NCI-H2107 treated with DMSO at 0.1 percent for 48 hours (cell line): ENCODE measurements at regions not wholly inside any gene's neighbourhood (a gene's known extent, or its start where the extent isn't known, plus 50 kb on each side); places are given as distances from the start of the nearest gene placed in this dataset.
"Not testable (repeated sequence)": the region's sequence is repeated elsewhere in the genome, so short reads cannot be mapped to it uniquely, and the experiment has no call there.

Experiments
- DNase-seq: peaks from one replicate; lab custom pipeline; 2025; ENCODE audit not compliant: unreplicated experiment; lab: John Stamatoyannopoulos, UW

DNA sequence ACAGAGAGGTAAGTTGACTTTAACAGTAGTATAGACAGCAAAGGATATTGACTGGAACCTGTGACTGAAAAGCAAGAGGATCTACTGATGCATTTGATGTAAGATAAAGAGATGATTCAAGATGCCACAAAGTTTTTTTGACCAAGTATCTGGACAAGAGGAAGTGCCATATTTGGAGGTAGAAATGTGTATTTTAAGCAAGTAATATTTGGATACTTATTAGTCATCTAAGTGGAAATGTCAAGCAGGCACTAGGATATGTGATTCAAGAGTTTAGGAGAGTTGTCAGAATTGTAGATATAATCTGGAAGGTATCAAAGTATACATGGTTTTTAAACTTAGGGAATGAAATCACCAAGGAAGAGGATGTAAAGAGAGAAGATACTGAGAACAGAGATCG, 686.1 kb upstream of the CHD1 start:
- no peak for DNase-seq

DNA sequence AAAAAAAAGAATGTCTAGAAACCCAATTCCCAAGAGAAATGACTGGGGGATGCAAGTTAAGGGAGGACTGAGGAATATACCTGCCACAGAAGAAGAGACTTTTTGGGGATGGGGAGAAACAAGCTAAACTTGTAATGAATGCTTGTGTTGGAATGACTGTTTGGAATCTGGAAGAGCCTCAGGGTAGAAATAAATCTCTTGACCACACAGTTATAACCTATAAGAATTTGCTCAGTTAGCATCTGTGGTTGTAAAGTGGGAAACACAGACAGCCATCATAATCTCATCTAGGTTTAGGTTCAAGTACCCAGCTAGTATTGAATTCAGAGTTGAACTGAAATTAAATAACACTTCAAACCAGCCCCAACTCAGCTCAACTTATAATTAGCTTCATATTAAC, 678.3 kb upstream of the CHD1 start:
- DNase-seq = no peak

DNA sequence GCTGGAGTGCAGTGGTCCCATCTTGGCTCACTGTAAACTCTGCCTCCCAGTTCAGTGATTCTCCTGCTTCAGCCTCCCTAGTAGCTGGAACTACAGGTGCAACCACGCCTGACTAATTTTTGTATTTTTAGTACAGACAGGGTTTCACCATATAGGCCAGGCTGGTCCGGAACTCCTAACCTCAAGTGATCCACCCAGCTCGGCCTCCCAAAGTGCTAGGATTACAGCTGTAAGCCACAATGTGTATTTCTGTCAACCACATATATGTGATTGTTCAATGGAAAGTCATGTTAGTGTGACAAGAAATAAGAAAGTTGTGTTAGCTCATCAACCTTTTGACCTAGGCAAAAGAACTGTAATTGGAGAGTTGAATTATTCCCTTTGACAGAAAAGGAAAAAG, 677.1 kb upstream of the CHD1 start:
- DNase-seq = no peak

DNA sequence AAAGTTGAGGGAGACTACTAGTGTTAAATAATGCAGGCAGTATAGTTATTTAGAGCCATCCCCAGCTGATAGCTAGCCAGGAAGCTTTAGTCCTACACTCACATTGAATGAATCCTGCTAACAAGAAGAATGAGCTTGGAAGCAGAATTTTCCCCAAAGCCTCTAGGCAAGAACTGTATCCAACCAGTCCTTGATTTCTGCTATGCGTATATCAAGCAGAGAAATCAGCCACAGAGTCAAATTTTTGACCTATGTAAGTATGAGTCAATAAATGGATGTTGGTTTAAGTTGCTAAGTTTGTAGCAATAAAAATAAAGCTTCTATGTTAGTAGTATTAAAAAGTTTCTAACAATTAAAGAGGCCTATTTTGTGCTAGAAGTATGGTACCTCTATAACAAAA, 672.1 kb upstream of the CHD1 start:
- no peak for DNase-seq

DNA sequence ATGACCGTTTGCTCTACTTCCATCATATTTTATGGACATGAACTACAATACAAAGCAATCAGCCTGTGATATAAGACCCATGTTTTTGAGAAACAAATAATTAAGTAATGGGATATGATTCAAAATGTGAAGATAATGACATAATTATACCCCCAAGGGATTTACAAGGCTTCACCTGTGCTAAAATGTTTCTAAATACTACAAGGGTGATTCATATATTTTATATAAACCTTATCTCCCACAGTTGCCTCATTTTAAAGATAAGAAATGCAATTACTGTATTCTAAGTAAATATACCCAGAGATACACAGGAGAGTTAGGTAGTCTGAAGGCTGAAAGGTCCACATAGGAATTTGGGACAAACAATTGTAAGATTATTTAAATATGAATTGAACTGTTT, 662.0 kb upstream of the CHD1 start:
- no peak for DNase-seq

DNA sequence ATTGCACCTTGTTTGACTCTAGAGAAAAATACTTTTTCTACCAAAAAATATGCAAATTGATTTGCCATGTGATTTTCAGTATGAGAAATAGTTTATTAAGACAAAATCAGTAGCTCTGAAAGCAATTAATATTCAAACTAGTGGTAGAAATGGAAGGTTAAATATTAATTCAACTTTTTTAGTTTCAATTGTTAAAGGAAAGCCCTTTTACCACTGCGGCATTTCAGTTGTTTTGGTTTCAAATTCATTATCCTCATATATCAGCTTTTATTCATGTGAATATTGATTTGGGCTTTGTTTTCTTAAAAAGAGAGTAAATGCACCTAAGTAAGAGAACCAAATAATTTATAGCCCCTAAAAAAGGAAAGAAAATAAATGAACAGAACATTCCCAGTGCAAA, 660.6 kb upstream of the CHD1 start:
- DNase-seq = no peak

DNA sequence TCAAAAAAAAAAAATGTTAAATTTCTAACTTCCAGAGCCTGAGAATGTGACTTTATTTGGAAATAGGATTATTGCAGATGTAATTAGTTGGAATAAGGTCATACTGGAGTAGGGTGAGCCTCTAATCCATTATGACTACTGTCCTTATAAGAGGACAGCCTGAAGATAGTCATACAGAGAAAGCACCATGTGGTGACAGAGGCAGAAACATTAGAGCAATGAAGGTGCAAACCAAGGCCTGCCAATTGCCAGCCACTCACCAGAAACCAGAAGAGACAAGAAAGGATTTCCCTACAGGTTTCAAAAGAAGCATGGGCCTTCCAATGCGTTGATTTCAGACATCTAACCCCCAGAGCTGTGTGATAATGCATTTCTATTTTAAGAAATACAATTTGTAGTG, 659.2 kb upstream of the CHD1 start:
- DNase-seq = no peak

DNA sequence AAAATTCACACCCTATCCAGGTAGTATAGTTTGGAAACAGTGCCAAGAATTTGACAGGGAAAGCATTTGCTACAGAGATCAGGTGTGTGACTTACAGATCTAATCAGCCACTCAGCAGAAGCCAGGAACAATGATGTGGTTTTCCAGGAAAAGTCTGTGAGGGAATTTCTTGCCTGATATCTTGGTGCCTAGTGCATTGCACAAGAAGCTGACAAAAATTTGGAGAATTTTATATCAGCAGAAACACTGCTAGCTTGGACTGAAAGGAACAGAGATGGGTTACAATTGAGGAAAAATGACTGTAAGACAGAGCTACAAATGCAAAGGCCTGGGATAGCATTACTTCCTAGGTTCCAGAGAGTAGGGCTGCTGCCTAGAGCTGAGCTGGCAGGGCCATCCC, 658.1 kb upstream of the CHD1 start:
- DNase-seq = no peak

DNA sequence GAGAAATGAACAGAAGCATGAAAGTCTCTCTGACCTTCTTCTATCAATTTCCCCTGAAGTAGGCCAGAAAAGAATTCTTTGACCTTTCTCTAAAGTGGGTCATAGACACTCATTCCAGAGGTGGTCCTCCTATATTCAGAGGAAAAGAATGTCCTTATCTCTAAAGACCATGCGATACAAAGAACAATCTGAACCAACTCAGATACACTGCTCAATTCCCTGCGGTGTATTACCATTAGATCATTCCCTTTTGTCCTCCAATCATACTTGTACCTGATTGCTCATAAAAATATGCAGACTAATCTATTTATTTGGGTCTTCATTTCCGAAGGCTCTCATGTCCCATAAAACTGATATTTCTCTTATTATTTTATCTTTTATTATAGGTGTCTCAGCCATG, 652.4 kb upstream of the CHD1 start:
- DNase-seq = not testable (repeated sequence)

DNA sequence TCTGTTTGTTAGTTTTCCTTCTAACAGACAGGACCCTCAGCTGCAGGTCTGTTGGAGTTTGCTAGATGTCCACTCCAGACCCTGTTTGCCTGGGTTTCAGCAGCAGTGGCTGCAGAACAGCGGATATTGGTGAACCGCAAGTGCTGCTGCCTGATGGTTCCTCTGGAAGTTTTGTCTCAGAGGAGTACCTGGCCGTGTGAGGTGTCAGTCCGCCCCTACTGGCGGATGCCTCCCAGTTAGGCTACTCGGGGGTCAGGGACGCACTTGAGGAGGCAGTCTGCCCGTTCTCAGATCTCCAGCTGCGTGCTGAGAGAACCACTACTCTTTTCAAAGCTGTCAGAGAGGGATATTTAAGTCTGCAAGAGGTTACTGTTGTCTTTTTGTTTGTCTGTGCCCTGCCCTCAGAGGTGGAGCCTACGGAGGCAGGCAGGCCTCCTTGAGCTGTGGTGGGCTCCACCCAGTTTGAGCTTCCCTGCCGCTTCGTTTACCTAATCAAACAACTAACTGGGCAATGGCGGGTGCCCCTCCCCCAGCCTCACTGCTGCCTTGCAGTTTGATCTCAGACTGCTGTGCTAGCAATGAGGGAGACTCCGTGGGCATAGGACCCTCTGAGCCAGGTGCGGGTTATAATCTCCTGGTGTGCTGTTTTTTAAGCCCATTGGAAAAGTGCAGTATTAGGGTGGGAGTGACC, 634.3 kb upstream of the CHD1 start:
- DNase-seq = not testable (repeated sequence)

DNA sequence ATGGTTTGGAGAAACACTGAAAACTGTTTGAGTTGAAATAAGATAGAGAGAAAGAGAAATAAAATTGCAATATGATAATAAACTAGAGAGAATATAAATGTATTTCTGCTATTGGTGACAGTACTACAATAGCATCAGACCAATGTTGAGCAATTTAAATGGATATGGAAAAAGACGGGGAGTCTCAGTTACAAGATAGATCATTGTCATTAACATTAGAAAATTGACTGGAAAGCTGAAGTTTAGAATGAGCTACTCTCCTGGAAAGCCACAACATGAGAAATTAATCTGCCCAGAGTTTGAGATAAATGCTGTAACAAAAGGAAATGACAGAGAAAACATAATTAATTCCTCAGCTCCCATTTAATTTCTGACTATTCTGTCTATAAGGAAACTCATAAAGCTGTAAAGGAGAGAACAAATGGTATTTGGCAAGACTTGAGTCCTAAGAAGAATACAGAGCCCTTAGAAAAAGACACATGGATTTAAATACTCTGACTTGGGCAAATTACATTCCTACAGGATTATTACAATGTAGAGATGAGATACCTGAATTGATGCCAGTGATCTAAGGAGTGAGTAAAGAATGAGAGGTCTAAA, 624.5 kb upstream of the CHD1 start:
- DNase-seq = no peak

DNA sequence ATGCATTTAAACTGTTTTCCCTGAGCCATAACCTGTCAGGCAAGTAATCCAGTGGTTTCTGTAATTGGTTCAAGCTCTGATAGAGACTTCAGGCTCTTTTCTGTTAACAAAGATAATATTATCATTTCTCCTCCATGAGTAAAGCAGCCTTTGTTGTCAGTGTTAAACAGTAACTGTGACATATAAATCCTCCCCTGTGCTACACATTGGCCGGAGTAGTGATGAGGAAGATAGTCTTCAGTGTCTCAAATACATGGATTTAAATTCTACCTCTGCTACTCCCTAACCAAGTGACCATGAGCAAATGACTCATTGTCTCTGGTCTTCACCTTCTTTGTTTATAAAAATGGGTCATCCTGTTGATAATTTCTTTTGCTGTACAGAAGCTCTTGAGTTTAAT, 615.5 kb upstream of the CHD1 start:
- no peak for DNase-seq

DNA sequence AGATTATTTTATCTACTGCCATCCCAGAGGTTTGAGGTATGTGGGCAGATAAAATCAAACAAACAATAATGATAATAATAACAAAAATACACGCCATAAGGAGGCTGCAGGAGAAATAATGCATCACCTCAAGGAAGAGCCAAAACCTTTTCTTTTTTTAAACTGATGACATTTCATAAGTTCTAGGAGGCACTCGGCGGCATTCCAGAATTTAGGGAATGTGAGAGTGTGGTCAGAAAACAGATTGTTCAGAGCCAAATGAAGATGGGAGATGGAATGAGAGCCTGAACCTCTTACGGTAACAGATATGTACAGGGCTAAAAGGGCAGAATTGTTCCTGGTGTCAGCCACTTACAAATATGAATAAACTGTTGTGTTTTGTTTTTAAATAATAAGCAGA, 615.0 kb upstream of the CHD1 start:
- DNase-seq = no peak

DNA sequence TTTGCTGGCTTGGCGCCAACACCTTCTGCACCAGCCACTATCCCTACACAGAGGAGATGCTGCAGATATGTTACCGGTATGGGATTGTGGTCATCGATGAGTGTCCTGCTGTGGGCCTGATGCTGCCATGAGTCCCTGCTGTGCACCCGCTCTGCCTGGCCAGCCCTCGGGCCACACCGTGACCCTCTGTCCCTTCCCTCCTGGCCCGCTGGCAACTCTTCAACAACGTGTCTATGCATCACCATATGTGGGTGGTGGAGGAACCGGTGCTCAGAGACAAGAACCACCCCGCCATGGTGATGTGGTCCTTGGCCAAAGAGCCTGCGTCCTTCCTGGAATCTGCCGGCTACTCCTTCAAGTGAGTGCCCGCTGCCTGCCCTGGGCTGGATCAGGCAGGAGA, 605.4 kb upstream of the CHD1 start:
- DNase-seq = not testable (repeated sequence)

DNA sequence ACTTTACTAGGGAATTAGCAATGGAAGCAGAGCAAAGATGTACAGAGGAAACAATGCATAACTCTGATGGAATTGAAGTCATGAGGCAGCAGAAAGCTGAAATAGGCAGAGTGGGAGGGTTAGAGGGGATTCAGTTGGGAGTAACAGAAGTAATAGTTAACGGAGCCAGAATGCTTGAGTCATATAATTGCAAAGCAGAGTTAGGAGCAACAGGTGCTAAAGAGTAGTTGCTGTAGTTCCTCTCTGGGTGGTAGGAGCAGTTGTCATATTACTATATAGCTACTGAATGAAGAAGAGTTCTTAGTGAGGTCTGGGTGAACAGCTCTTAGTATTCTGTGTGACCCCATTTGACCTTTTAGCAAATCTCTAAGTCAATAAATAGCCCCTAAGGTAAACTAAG, 592.9 kb upstream of the CHD1 start:
- DNase-seq = not testable (repeated sequence)

DNA sequence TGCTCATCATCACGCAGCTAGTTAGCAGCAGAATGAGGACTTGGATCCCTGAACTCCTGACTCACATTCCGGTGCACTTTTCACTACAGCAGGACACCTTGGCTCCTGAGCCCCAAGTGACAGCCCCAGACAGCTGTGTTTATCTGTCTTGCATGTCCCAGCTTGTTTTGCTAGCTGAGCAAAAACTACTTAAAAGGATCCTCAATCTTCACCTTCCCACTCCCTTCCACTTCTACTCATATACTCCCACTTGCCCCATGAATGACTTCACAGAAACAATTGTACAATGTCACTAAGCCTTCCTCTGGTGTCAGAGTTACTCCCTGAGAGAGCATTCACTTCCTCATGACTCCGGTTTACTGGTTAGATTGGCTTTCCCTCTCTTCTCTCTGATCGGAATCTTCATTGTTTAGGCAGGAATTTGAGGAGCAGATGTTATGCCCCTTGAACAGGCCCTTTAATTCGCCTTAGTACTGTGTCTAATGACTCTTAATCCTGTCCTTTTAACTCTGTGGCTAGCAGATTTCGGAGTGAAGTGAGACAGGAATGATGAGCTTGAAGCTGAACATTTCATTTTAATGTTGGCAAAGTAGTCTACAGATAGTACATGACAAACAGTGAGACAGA, 587.2 kb upstream of the CHD1 start:
- DNase-seq = not testable (repeated sequence)

DNA sequence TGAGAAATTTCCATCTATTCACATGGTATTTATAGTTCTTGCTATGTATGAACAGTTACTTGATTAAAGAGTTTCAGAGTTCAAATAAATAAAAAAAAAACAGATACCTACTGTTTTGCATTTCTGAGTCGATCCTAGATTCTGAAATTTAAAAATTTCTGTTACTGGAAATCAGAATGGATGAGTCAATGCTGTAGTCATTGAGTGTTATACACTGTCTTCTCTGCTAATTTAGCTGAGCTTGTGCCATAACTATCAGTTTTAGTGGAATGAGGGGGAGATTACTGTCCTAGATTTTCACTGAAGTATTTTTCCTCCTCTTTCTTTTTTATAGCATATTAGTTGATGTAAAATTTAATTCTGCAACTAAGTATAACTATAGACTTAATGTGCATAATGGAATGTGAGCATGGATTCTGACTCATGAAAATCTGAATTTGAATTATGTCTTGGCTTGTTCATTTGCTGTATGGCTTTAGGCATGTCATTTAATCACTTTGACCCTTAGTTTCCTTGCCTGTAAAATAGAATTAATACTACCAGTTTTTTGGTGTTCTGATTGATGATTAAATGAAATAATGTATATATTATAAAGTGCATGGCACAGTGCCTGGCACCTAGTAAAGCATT, 581.5 kb upstream of the CHD1 start:
- not testable (repeated sequence) for DNase-seq

DNA sequence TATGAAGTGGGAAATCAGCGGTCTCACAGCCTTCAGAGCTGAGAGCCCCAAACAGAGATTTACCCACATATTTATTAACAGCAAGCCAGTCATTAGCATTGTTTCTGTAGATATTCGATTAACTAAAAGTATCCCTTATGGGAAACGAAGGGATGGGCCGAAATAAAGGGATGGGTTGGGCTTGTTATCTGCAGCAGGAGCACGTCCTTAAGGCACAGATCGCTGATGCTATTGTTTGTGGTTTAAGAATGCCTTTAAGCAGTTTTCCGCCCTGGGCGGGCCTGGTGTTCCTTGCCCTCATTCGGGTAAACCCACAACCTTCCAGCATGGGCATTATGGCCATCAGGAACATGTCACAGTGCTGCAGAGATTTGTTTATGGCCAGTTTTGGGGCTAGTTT, 580.3 kb upstream of the CHD1 start:
- DNase-seq = not testable (repeated sequence)

DNA sequence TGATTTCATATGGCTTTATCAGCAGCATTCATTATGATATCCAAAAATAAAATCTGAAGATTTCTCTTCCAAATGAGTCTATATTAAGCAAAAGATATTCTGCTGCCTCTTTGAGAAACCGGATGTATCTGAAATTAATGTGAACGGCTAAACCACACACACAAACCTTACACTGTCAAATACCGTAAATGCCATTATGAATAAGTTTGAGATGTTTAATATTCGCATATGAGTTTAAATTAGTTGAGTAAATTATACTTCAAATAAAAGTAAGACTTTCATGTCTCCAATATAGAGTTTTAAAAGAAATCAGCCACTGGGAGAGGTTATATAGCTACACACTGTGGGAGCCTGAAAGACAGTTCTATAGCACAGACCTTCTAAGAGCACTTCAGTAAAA, 566.6 kb upstream of the CHD1 start:
- not testable (repeated sequence) for DNase-seq

DNA sequence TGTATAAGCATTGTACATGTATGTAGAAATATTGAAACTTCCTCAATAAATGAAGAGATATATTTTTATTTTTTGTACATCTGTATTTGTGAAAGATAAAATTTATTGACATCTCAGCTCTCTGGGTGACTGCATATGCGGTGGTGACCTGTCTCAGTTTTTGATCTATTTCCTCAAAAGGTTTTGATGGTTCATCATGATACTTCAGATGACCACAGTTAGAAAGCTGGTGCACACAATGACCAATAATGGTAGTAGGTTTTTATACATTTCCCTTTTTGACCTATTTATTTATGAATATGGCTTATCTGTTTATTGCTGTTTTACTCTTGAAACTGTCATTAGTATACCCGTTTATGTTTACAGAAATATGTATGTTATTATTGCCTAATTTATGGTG, 549.6 kb upstream of the CHD1 start:
- DNase-seq = not testable (repeated sequence)

DNA sequence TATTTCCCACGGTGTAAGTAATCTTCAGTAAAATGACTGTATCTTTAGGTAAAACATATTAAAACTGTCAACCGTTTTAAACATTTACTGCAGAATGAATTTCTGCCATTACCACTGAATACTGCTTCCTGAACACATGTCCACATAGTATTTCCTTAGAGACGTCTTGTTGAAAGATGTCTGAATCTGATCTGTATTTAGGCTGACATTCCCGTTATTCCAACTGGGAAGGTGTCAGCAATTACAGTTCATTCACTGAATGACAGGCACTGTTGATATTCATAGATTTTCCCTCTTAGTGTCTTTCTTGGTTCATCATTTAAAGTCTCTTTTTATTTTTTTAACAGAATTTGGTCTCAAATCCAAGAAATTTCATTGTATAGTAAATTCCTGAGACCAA, 544.5 kb upstream of the CHD1 start:
- not testable (repeated sequence) for DNase-seq

DNA sequence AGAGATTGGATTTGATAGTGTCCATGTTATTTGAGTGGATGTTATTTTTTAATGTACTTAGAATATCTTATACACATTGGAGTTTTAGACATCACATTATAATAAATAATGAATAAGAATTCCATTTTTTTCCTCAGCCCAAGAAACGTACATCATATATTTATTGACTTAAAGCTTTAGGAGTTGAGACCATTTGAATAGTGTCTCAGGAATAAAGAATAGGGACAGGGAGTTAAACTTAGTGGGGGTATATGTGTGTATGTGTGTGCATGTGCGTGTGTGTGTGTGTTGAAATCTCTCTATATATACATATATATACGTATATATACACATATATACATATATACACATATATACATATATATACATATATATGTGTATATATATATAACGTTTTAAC, 542.9 kb upstream of the CHD1 start:
- not testable (repeated sequence) for DNase-seq
